BLaER1 treated with 17β-estradiol and CSF1 and Interleukin-3, amounts not matched to agents 10 nM and 100 nM (cell line): ENCODE measurements at regions not wholly inside any gene's neighbourhood (a gene's known extent, or its start where the extent isn't known, plus 50 kb on each side); places are given as distances from the start of the nearest gene placed in this dataset.

ENCODE experiments used
- H3K27ac ChIP-seq, 11 experiments: shearing (Covaris generic); formaldehyde crosslinking; 2 replicates each; pipeline ENCODE4 v1.8.1; 2022
- H3K27me3 ChIP-seq, 11 experiments: shearing (Covaris generic); formaldehyde crosslinking; 2 replicates each; pipeline ENCODE4 v1.8.1; 2022
- H3K36me3 ChIP-seq, 11 experiments: shearing (Covaris generic); formaldehyde crosslinking; 2 replicates each; pipeline ENCODE4 v1.8.1; 2022
- H3K4me1 ChIP-seq, 10 experiments: shearing (Covaris generic); formaldehyde crosslinking; 2 replicates each; pipeline ENCODE4 v1.8.1; 2022
- H3K4me2 ChIP-seq, 11 experiments: shearing (Covaris generic); formaldehyde crosslinking; 2 replicates each; pipeline ENCODE4 v1.8.1; 2022
- H3K4me3 ChIP-seq, 10 experiments: shearing (Covaris generic); formaldehyde crosslinking; 2 replicates each; pipeline ENCODE4 v1.8.1; 2022
- H3K9ac ChIP-seq, 11 experiments: shearing (Covaris generic); formaldehyde crosslinking; 2 replicates each; pipeline ENCODE4 v1.8.1; 2022
- H3K9me3 ChIP-seq, 11 experiments: shearing (Covaris generic); formaldehyde crosslinking; replicated peaks in 1 of 11; 2 replicates each; pipeline ENCODE4 v1.8.1; 2022
- H4K20me1 ChIP-seq, 11 experiments: shearing (Covaris generic); formaldehyde crosslinking; 2 replicates each; pipeline ENCODE4 v1.8.1; 2022
- Cebpa-rat ChIP-seq, 11 experiments: shearing (Covaris generic); IDR thresholded peaks; 2 replicates each; pipeline ENCODE4 v1.8.1; 2022

GRCh38 chr4:128700659-128701350, 108.7 kb upstream of the JADE1 start:
- Histone ChIP-seq H3K9me3 (peaks cover 0 to 17% (median 0%) of the 10 kb centered on the region in 11 experiments; a peak in 3 of 22 replicates), H3K9ac (no peak overlapping the region), H3K4me3 (no peak overlapping the region), H3K27ac (no peak overlapping the region), H3K27me3 (no peaks in the 10 kb centered on the region), H3K4me1 (peaks cover 0 to 13% (median 0%) of the 10 kb centered on the region in 10 experiments; a peak in 6 of 20 replicates), H4K20me1 (no peaks in the 10 kb centered on the region), H3K36me3 (no peaks in the 10 kb centered on the region), H3K4me2 (peak overlapping the region in 3 of 11 experiments; percentile 29 to 56 (median 33); a peak in 4 of 22 replicates)
- TF ChIP-seq Cebpa-rat (IDR thresholded peaks at IDR 0.05): no peak

GRCh38 chr4:128698386-128698785, 111.1 kb upstream of the JADE1 start:
- Histone ChIP-seq H3K4me2 (no peak overlapping the region), H3K9me3 (peaks cover 0 to 17% (median 10%) of the 10 kb centered on the region in 11 experiments; a peak in 11 of 22 replicates), H3K4me1 (peaks cover 0 to 13% (median 0%) of the 10 kb centered on the region in 10 experiments; a peak in 6 of 20 replicates), H3K9ac (no peak overlapping the region), H3K27me3 (no peaks in the 10 kb centered on the region), H3K36me3 (no peaks in the 10 kb centered on the region), H4K20me1 (no peaks in the 10 kb centered on the region), H3K4me3 (no peak overlapping the region), H3K27ac (no peak overlapping the region)
- no peak for TF ChIP-seq Cebpa-rat (IDR thresholded peaks at IDR 0.05)

GRCh38 chr4:128697323-128697722, 112.2 kb upstream of the JADE1 start:
- Histone ChIP-seq H3K4me2 (no peak overlapping the region), H4K20me1 (no peaks in the 10 kb centered on the region), H3K4me3 (no peak overlapping the region), H3K9me3 (peaks cover 0 to 25% (median 12%) of the 10 kb centered on the region in 11 experiments; a peak in 11 of 22 replicates), H3K9ac (no peak overlapping the region), H3K27ac (no peak overlapping the region), H3K4me1 (peaks cover 0 to 13% (median 0%) of the 10 kb centered on the region in 10 experiments; a peak in 6 of 20 replicates), H3K36me3 (no peaks in the 10 kb centered on the region), H3K27me3 (no peaks in the 10 kb centered on the region)
- no peak for TF ChIP-seq Cebpa-rat (IDR thresholded peaks at IDR 0.05)

- Histone ChIP-seq H4K20me1 (no peaks in the 10 kb centered on the region), H3K27ac (no peak overlapping the region), H3K27me3 (no peaks in the 10 kb centered on the region), H3K9me3 (peaks cover 7 to 24% (median 16%) of the 10 kb centered on the region in 11 experiments; a peak in 17 of 22 replicates), H3K9ac (no peak overlapping the region), H3K4me1 (peaks cover 0 to 19% (median 0%) of the 10 kb centered on the region in 10 experiments; a peak in 4 of 20 replicates), H3K4me2 (no peak overlapping the region), H3K4me3 (no peak overlapping the region), H3K36me3 (no peaks in the 10 kb centered on the region)
- no peak for TF ChIP-seq Cebpa-rat (IDR thresholded peaks at IDR 0.05)
These were observed 119.5 kb upstream of the JADE1 start for GRCh38 chr4:128690011-128690410.

GRCh38 chr4:128688846-128689437, 120.6 kb upstream of the JADE1 start:
- H3K4me2 ChIP-seq: no peak overlapping the region
- no peaks in the 10 kb centered on the region for H3K27me3 ChIP-seq
- no peak overlapping the region for H3K27ac ChIP-seq

GRCh38 chr4:128688033-128688721, 121.3 kb upstream of the JADE1 start:
- Histone ChIP-seq H3K36me3 (no peaks in the 10 kb centered on the region), H3K9me3 (peaks cover 0 to 16% (median 8%) of the 10 kb centered on the region in 11 experiments; a peak in 9 of 22 replicates), H4K20me1 (no peaks in the 10 kb centered on the region), H3K27ac (no peak overlapping the region), H3K4me3 (no peak overlapping the region), H3K27me3 (no peaks in the 10 kb centered on the region), H3K9ac (no peak overlapping the region), H3K4me2 (no peak overlapping the region), H3K4me1 (peaks cover 0 to 20% (median 5%) of the 10 kb centered on the region in 10 experiments; a peak in 6 of 20 replicates)
- TF ChIP-seq Cebpa-rat (IDR thresholded peaks at IDR 0.05): no peak

More at GRCh38 chr4:128688846-128689437, 120.6 kb upstream of the JADE1 start:
- peaks cover 0 to 20% (median 4%) of the 10 kb centered on the region in 10 experiments; a peak in 6 of 20 replicates for H3K4me1 ChIP-seq
- H3K9ac ChIP-seq: no peak overlapping the region
- H3K4me3 ChIP-seq: no peak overlapping the region
- no peaks in the 10 kb centered on the region for H4K20me1 ChIP-seq
- peaks cover 7 to 18% (median 12%) of the 10 kb centered on the region in 11 experiments; a peak in 14 of 22 replicates for H3K9me3 ChIP-seq
- no peaks in the 10 kb centered on the region for H3K36me3 ChIP-seq
- no peak for TF ChIP-seq Cebpa-rat (IDR thresholded peaks at IDR 0.05)

GRCh38 chr4:128686810-128687209, 122.7 kb upstream of the JADE1 start:
- no peak overlapping the region for H3K9ac ChIP-seq
- no peak overlapping the region for H3K4me3 ChIP-seq
- peaks cover 0 to 16% (median 3%) of the 10 kb centered on the region in 11 experiments; a peak in 6 of 22 replicates for H3K9me3 ChIP-seq
- no peaks in the 10 kb centered on the region for H4K20me1 ChIP-seq
- peak overlapping the region in 4 of 11 experiments; percentile 6 to 45 (median 32); a peak in 6 of 22 replicates for H3K27ac ChIP-seq
- no peak for TF ChIP-seq Cebpa-rat (IDR thresholded peaks at IDR 0.05)
- no peaks in the 10 kb centered on the region for H3K36me3 ChIP-seq
- peaks cover 0 to 20% (median 5%) of the 10 kb centered on the region in 10 experiments; a peak in 6 of 20 replicates for H3K4me1 ChIP-seq
- peak overlapping the region in 2 of 11 experiments; percentile 11 to 33; a peak in 1 of 22 replicates for H3K4me2 ChIP-seq
- no peaks in the 10 kb centered on the region for H3K27me3 ChIP-seq

- Histone ChIP-seq H3K4me3 (no peak overlapping the region), H3K9me3 (peaks cover 0 to 16% (median 3%) of the 10 kb centered on the region in 11 experiments; a peak in 6 of 22 replicates), H3K36me3 (no peaks in the 10 kb centered on the region), H3K27me3 (no peaks in the 10 kb centered on the region), H3K4me1 (peaks cover 0 to 20% (median 5%) of the 10 kb centered on the region in 10 experiments; a peak in 6 of 20 replicates), H3K4me2 (peak overlapping the region in 3 of 11 experiments; percentile 11 to 33 (median 27); a peak in 3 of 22 replicates), H3K9ac (no peak overlapping the region), H3K27ac (peak overlapping the region in 8 of 11 experiments; percentile 6 to 45 (median 34); a peak in 12 of 22 replicates), H4K20me1 (no peaks in the 10 kb centered on the region)
- TF ChIP-seq Cebpa-rat (IDR thresholded peaks at IDR 0.05): no peak
These were observed 123.5 kb upstream of the JADE1 start for GRCh38 chr4:128686032-128686465.
